Heart left ventricle (tissue), 13 donors: ENCODE measurements at regions not wholly inside any gene's neighbourhood (a gene's known extent, or its start where the extent isn't known, plus 50 kb on each side); places are given as distances from the start of the nearest gene placed in this dataset.

Source experiments
- CTCF ChIP-seq, 12 donors: fragments of 200-600 bp; sonication (generic) in 4 of 12; IDR thresholded peaks; one replicate each; pipeline versions ENCODE4 v1.5.0 to v1.8.0; 2018 to 2022; ENCODE audit warnings: antibody characterized with exemption in 12 of 12, mild to moderate bottlenecking in 5 of 12
- POLR2A ChIP-seq, 2 donors: fragments of 450-650 bp; IDR thresholded peaks; one replicate each; pipeline ENCODE4 v1.6.1; 2017; ENCODE audit warnings: antibody characterized with exemption in 2 of 2, mild to moderate bottlenecking in 2 of 2, moderate library complexity in 2 of 2
- donor health status: ischemic (EF 13 %, LVEDD 7.1; RV severe dilation, severe dysfunction).
- donor health status: DM: no; HTN: yes; CAD: no.
- donor health status: DM: no; HTN: no; CAD: no.
- donor health status: ischemic (EF 25% LVEDD 6.9; RV normal size, moderate dysfunction).
- donor health status: ischemic (EF 25% LVEDD 5.7; RV mildly dilated, moderate dysfunction).
- donor health status: ischemic (EF 35%, LVEDD 5.7; RV mildly dilated, moderate dysfunction).
- donor health status: nonischemic (EF 11% LVEDD 7.7; RV severe dilation, severe dysfunction).
- donor health status: DM: yes; HTN: yes; CAD: no.
- donor health status: PGD.
- donor health status: ischemic (EF 29% LVEDD 5.4; RV normal size, mild dysfunction).
- donor health status: nonischemic (EF 23%, LVEDD 6.1; RV moderate dilation, normal function).

GRCh38 chr13:86563308-86563707 lies 764.1 kb upstream of the SLITRK6 start:
- TF ChIP-seq CTCF (IDR thresholded peaks at IDR 0.05): no peak
- TF ChIP-seq POLR2A (IDR thresholded peaks at IDR 0.05): no peak
